Chondrocyte (in vitro differentiated cells): ENCODE measurements at regions not wholly inside any gene's neighbourhood (a gene's known extent, or its start where the extent isn't known, plus 50 kb on each side); places are given as distances from the start of the nearest gene placed in this dataset.

Source experiments
- DNase-seq: peaks from one replicate; pipeline ENCODE4 v3.0.0; 2021; ENCODE audit warnings: mixed read lengths, low spot score
- H3K27ac Mint-ChIP-seq: one replicate; pipeline ENCODE4 v1.8.0; 2021; ENCODE audit warnings: mild to moderate bottlenecking, moderate library complexity, mixed read lengths; ENCODE audit not compliant: unreplicated experiment
- H3K27me3 Mint-ChIP-seq: 2 replicates; pipeline ENCODE4 v1.8.0; 2021; ENCODE audit warnings: low read depth, mixed read lengths
- H3K36me3 Mint-ChIP-seq: 2 replicates; pipeline ENCODE4 v1.8.0; 2021; ENCODE audit warnings: low read depth, mixed read lengths
- H3K4me1 Mint-ChIP-seq: 2 replicates; pipeline ENCODE4 v1.8.0; 2021; ENCODE audit warnings: low read depth, mild to moderate bottlenecking, mixed read lengths
- H3K4me3 Mint-ChIP-seq: one replicate; pipeline ENCODE4 v1.8.0; 2021; ENCODE audit warnings: mild to moderate bottlenecking, moderate library complexity, mixed read lengths; ENCODE audit not compliant: unreplicated experiment
- H3K9me3 Mint-ChIP-seq: 2 replicates; pipeline ENCODE4 v1.8.0; 2021; ENCODE audit warnings: low read depth, mixed read lengths
- CTCF ChIP-seq: fragments of 200-600 bp; sonication (generic); IDR thresholded peaks from 2 replicates; pipeline ENCODE4 v1.5.0; 2021; ENCODE audit warnings: antibody characterized with exemption, mild to moderate bottlenecking, moderate library complexity

- no peaks in the 10 kb centered on the region for H3K36me3 Mint-ChIP-seq
- H3K27ac Mint-ChIP-seq: no peak overlapping the region
- no peak for TF ChIP-seq CTCF
- H3K27me3 Mint-ChIP-seq: peaks cover 2% of the 10 kb centered on the region
- DNase-seq: no peak
- no peaks in the 10 kb centered on the region for H3K4me1 Mint-ChIP-seq
- no peaks in the 10 kb centered on the region for H3K9me3 Mint-ChIP-seq
- no peak overlapping the region for H3K4me3 Mint-ChIP-seq
Observed at GRCh38 chr20:41782730-41783406, 164.7 kb upstream of the CHD6 start.

- TF ChIP-seq CTCF: no peak
- Mint-ChIP-seq H3K9me3 (no peaks in the 10 kb centered on the region), H3K27me3 (peaks cover 2% of the 10 kb centered on the region), H3K4me1 (no peaks in the 10 kb centered on the region), H3K4me3 (no peak overlapping the region), H3K27ac (no peak overlapping the region), H3K36me3 (no peaks in the 10 kb centered on the region)
- no peak for DNase-seq
Observed at GRCh38 chr20:41782255-41782654, 164.1 kb upstream of the CHD6 start.

- H3K27me3 Mint-ChIP-seq: peaks cover 9% of the 10 kb centered on the region
- no peaks in the 10 kb centered on the region for H3K9me3 Mint-ChIP-seq
- H3K4me1 Mint-ChIP-seq: no peaks in the 10 kb centered on the region
- no peak for TF ChIP-seq CTCF
- no peak for DNase-seq
- no peak overlapping the region for H3K4me3 Mint-ChIP-seq
- no peak overlapping the region for H3K27ac Mint-ChIP-seq
- no peaks in the 10 kb centered on the region for H3K36me3 Mint-ChIP-seq
Observed at GRCh38 chr20:41776421-41776820, 158.2 kb upstream of the CHD6 start.

- no peaks in the 10 kb centered on the region for H3K4me1 Mint-ChIP-seq
- DNase-seq: no peak
- no peaks in the 10 kb centered on the region for H3K9me3 Mint-ChIP-seq
- no peaks in the 10 kb centered on the region for H3K36me3 Mint-ChIP-seq
- TF ChIP-seq CTCF: no peak
- no peak overlapping the region for H3K27ac Mint-ChIP-seq
- H3K4me3 Mint-ChIP-seq: no peak overlapping the region
- peaks cover 16% of the 10 kb centered on the region for H3K27me3 Mint-ChIP-seq
Observed at GRCh38 chr20:41774291-41774690, 156.1 kb upstream of the CHD6 start.

GRCh38 chr20:41770965-41771364 is 152.8 kb upstream of the CHD6 start:
- no peak overlapping the region for H3K27ac Mint-ChIP-seq
- H3K4me1 Mint-ChIP-seq: no peaks in the 10 kb centered on the region
- no peak for TF ChIP-seq CTCF
- DNase-seq: no peak
- no peak overlapping the region for H3K4me3 Mint-ChIP-seq
- no peaks in the 10 kb centered on the region for H3K9me3 Mint-ChIP-seq
- H3K27me3 Mint-ChIP-seq: peaks cover 15% of the 10 kb centered on the region
- H3K36me3 Mint-ChIP-seq: no peaks in the 10 kb centered on the region
